H1 (cell line): ENCODE measurements at regions not wholly inside any gene's neighbourhood (a gene's known extent, or its start where the extent isn't known, plus 50 kb on each side); places are given as distances from the start of the nearest gene placed in this dataset.

Experiments
- CTBP2 ChIP-seq: IDR thresholded peaks from 2 replicates; pipeline ENCODE4 v1.7.0; 2011; ENCODE audit warnings: borderline replicate concordance, mild to moderate bottlenecking, moderate library complexity, mixed read lengths, low read length; ENCODE audit not compliant: insufficient read depth, insufficient read length
- FOSL1 ChIP-seq: IDR thresholded peaks from 2 replicates; pipeline ENCODE4 v1.6.1; 2011; ENCODE audit warnings: mild to moderate bottlenecking, low read depth, low read length, moderate library complexity; ENCODE audit not compliant: insufficient read depth
- GTF2F1 ChIP-seq: IDR thresholded peaks from 2 replicates; pipeline ENCODE4 v1.6.1; 2012; ENCODE audit warnings: low read depth, low read length, improper control_type of control experiment, borderline replicate concordance
- MAFK ChIP-seq: IDR thresholded peaks from 2 replicates; pipeline ENCODE4 v1.6.1; 2012; ENCODE audit warnings: low read depth, mild to moderate bottlenecking, improper control_type of control experiment, low read length
- NRF1 ChIP-seq: IDR thresholded peaks from 2 replicates; pipeline ENCODE4 v1.6.1; 2011; ENCODE audit warnings: mild to moderate bottlenecking, low read depth, low read length, improper control_type of control experiment
- POLR2A ChIP-seq, 2 experiments: IDR thresholded peaks; 1 replicate in 1 of 2; 2 replicates in 1 of 2; pipeline ENCODE4 v1.6.1; 2011; ENCODE audit warnings: low read depth in 2 of 2, low read length in 2 of 2, mild to moderate bottlenecking in 2 of 2; ENCODE audit errors: control extremely low read depth in 1 of 2
- SIN3A ChIP-seq, 2 experiments: IDR thresholded peaks in 1 of 2; conservative IDR thresholded peaks in 1 of 2; 2 replicates each; pipeline ENCODE4 v1.6.1; 2011 to 2012; ENCODE audit warnings: low read length in 2 of 2, improper control_type of control experiment in 1 of 2, low read depth in 1 of 2, mild to moderate bottlenecking in 1 of 2
- TBP ChIP-seq: IDR thresholded peaks from 2 replicates; pipeline ENCODE4 v1.6.1; 2011; ENCODE audit warnings: low read depth, low read length, improper control_type of control experiment
- TCF12 ChIP-seq: IDR thresholded peaks from 2 replicates; pipeline ENCODE4 v1.6.1; 2011; ENCODE audit warnings: low read depth, mild to moderate bottlenecking, low read length
- TF ChIP-seq, protein P1 (sequence below): fragments of 300-600 bp; sonication (generic); IDR thresholded peaks from 2 replicates; pipeline ENCODE4 v1.7.1; 2012; ENCODE audit warnings: low read length, moderate library complexity, mild to moderate bottlenecking, inconsistent platforms; ENCODE audit not compliant: insufficient replicate concordance
- TF ChIP-seq, protein P2 (sequence below): IDR thresholded peaks from 2 replicates; pipeline ENCODE4 v1.6.1; 2011; ENCODE audit warnings: low read depth, mild to moderate bottlenecking, low read length; ENCODE audit not compliant: insufficient read depth

DNA sequence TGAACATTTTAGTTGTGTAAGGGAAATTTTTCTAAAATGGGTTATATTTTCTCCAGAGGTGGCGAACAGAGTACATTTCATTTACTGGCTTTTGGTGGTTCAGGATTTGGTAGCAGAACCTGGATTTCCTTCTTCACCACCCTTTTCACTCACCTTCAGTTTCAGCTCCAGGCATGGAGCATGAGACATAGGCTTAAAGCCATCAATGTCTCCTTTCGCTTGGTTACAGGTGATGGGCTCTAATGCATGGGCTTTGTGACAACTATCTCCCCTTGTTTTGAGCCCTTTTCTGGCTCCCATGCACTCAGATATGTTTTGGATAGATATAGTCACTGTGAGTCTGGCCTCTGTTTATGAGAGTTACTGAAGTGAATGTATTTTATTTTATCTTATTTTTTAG is 96.6 kb upstream of the ANKRD28 start (continued):
- TF ChIP-seq, protein P1, sequence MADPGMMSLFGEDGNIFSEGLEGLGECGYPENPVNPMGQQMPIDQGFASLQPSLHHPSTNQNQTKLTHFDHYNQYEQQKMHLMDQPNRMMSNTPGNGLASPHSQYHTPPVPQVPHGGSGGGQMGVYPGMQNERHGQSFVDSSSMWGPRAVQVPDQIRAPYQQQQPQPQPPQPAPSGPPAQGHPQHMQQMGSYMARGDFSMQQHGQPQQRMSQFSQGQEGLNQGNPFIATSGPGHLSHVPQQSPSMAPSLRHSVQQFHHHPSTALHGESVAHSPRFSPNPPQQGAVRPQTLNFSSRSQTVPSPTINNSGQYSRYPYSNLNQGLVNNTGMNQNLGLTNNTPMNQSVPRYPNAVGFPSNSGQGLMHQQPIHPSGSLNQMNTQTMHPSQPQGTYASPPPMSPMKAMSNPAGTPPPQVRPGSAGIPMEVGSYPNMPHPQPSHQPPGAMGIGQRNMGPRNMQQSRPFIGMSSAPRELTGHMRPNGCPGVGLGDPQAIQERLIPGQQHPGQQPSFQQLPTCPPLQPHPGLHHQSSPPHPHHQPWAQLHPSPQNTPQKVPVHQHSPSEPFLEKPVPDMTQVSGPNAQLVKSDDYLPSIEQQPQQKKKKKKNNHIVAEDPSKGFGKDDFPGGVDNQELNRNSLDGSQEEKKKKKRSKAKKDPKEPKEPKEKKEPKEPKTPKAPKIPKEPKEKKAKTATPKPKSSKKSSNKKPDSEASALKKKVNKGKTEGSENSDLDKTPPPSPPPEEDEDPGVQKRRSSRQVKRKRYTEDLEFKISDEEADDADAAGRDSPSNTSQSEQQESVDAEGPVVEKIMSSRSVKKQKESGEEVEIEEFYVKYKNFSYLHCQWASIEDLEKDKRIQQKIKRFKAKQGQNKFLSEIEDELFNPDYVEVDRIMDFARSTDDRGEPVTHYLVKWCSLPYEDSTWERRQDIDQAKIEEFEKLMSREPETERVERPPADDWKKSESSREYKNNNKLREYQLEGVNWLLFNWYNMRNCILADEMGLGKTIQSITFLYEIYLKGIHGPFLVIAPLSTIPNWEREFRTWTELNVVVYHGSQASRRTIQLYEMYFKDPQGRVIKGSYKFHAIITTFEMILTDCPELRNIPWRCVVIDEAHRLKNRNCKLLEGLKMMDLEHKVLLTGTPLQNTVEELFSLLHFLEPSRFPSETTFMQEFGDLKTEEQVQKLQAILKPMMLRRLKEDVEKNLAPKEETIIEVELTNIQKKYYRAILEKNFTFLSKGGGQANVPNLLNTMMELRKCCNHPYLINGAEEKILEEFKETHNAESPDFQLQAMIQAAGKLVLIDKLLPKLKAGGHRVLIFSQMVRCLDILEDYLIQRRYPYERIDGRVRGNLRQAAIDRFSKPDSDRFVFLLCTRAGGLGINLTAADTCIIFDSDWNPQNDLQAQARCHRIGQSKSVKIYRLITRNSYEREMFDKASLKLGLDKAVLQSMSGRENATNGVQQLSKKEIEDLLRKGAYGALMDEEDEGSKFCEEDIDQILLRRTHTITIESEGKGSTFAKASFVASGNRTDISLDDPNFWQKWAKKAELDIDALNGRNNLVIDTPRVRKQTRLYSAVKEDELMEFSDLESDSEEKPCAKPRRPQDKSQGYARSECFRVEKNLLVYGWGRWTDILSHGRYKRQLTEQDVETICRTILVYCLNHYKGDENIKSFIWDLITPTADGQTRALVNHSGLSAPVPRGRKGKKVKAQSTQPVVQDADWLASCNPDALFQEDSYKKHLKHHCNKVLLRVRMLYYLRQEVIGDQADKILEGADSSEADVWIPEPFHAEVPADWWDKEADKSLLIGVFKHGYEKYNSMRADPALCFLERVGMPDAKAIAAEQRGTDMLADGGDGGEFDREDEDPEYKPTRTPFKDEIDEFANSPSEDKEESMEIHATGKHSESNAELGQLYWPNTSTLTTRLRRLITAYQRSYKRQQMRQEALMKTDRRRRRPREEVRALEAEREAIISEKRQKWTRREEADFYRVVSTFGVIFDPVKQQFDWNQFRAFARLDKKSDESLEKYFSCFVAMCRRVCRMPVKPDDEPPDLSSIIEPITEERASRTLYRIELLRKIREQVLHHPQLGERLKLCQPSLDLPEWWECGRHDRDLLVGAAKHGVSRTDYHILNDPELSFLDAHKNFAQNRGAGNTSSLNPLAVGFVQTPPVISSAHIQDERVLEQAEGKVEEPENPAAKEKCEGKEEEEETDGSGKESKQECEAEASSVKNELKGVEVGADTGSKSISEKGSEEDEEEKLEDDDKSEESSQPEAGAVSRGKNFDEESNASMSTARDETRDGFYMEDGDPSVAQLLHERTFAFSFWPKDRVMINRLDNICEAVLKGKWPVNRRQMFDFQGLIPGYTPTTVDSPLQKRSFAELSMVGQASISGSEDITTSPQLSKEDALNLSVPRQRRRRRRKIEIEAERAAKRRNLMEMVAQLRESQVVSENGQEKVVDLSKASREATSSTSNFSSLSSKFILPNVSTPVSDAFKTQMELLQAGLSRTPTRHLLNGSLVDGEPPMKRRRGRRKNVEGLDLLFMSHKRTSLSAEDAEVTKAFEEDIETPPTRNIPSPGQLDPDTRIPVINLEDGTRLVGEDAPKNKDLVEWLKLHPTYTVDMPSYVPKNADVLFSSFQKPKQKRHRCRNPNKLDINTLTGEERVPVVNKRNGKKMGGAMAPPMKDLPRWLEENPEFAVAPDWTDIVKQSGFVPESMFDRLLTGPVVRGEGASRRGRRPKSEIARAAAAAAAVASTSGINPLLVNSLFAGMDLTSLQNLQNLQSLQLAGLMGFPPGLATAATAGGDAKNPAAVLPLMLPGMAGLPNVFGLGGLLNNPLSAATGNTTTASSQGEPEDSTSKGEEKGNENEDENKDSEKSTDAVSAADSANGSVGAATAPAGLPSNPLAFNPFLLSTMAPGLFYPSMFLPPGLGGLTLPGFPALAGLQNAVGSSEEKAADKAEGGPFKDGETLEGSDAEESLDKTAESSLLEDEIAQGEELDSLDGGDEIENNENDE, result no peak
- TF ChIP-seq FOSL1, result no peak
- no peak for TF ChIP-seq TBP
- no peak for TF ChIP-seq GTF2F1
- no peak for TF ChIP-seq CTBP2
- no peak for TF ChIP-seq MAFK
- no peak for TF ChIP-seq SIN3A (conservative IDR thresholded peaks at IDR 0.05 in 1 of 2, IDR thresholded peaks at IDR 0.05 in 1 of 2; ENCODE audit: low read depth in 1 of 2, low read length in 2 of 2)
- TF ChIP-seq, protein P2, sequence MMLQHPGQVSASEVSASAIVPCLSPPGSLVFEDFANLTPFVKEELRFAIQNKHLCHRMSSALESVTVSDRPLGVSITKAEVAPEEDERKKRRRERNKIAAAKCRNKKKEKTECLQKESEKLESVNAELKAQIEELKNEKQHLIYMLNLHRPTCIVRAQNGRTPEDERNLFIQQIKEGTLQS, result no peak
- TF ChIP-seq POLR2A (IDR thresholded peaks at IDR 0.05; ENCODE audit: control extremely low read depth in 1 of 2, low read depth in 2 of 2, low read length in 2 of 2), result no peak
- no peak for TF ChIP-seq NRF1
- no peak for TF ChIP-seq TCF12
